ENCODE measurements at regions not wholly inside any gene's neighbourhood (a gene's known extent, or its start where the extent isn't known, plus 50 kb on each side); places are given as distances from the start of the nearest gene placed in this dataset.

DNA sequence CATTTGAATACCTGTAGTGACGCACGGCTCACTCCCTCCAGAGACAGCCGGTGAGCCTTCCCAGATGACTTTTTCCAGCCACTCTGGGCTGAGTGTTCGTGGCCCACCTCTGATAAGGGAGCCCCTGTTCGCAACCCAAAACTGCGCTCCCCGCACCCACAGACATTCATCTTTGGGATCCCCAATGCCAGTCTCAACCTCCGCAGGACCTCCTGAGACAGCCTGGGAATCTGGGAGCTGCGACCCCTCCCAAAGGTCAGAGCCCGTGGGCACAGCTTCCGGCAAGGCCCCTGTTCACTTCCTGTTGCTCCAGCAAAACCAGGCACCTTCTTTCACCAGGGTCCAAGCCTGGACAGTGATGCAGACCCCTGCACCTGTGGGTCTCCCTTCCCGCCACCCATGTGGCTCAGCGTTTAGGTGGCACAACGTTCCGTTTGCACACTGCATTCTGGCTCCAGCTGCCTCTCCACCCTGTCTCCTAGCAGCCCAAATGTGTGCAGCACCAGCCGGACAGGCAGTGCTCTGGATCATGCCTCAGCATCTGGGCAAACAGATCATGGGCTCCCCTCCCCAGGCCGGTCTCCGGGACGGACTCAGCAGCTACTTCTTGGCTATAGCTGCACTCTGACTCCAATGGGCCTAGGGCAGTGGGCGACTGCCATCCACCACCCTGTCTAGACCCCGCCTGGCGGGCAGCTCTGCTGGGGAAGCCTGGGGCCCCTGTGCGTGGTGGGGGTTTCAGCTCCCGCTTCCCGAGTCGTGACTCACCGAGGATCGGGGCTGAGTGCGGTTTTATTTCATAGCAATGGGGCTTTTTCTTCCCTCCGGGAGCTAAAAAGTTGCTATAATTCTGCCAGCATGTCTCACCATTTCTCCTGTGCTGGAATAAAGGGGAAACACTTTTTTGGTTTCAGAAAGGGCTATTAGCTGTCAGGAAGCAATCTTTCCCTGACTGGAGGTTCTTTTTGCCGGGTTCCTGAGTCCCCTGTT, 156.0 kb downstream of the OLFM1 start:
- Histone ChIP-seq H3K4me2 (ENCODE audit: control insufficient read depth, extremely low read depth, insufficient read depth, low read depth, low read length) (no peak overlapping the region), H3K4me3 (ENCODE audit: control insufficient read depth in 2 of 3, extremely low read depth in 1 of 3, insufficient read depth in 2 of 3, low read depth in 1 of 3, low read length in 3 of 3) (no peak overlapping the region), H3K36me3 (ENCODE audit: control insufficient read depth in 2 of 2, extremely low read depth in 1 of 2, insufficient read depth in 2 of 2, low read length in 2 of 2) (no peaks in the 10 kb centered on the region), H3K9me1 (ENCODE audit: control insufficient read depth, extremely low read depth, insufficient read depth, low read length) (no peaks in the 10 kb centered on the region), H3K9me3 (ENCODE audit: control insufficient read depth, low read depth, low read length) (no peaks in the 10 kb centered on the region), H3K79me2 (ENCODE audit: control insufficient read depth, insufficient read depth, low read length) (no peaks in the 10 kb centered on the region), H4K20me1 (ENCODE audit: control insufficient read depth, extremely low read depth, insufficient read depth, low read length) (no peaks in the 10 kb centered on the region), H3K27ac (ENCODE audit: control insufficient read depth, insufficient read depth, low read length) (no peak overlapping the region), H3K9ac (ENCODE audit: control insufficient read depth, extremely low read depth, insufficient read depth, low read length) (no peak overlapping the region), H3K27me3 (ENCODE audit: control insufficient read depth, extremely low read depth, insufficient read depth, low read length) (peaks cover 58% of the 10 kb centered on the region), H2AFZ (ENCODE audit: control insufficient read depth, low read length) (no peak overlapping the region), H3K4me1 (ENCODE audit: control insufficient read depth, extremely low read depth, insufficient read depth, low read length) (no peaks in the 10 kb centered on the region)
- FAIRE-seq: no peak
- DNase-seq (ENCODE audit: low read depth, low spot score): no peak
- dilution Hi-C loops (cut with MboI; ENCODE audit: extremely low pct_ligation_motif_present, low sequenced_read_pairs): no loop called here
- no peak for TF ChIP-seq CTCF (optimal IDR thresholded peaks at IDR 0.05 in 1 of 3, IDR thresholded peaks at IDR 0.05 in 1 of 3, conservative IDR thresholded peaks at IDR 0.05 in 1 of 3; ENCODE audit: extremely low read depth in 1 of 3, insufficient read depth in 2 of 3, low read length in 3 of 3)
- no peak for TF ChIP-seq EZH2 (IDR thresholded peaks at IDR 0.05; ENCODE audit: low read length)

DNA sequence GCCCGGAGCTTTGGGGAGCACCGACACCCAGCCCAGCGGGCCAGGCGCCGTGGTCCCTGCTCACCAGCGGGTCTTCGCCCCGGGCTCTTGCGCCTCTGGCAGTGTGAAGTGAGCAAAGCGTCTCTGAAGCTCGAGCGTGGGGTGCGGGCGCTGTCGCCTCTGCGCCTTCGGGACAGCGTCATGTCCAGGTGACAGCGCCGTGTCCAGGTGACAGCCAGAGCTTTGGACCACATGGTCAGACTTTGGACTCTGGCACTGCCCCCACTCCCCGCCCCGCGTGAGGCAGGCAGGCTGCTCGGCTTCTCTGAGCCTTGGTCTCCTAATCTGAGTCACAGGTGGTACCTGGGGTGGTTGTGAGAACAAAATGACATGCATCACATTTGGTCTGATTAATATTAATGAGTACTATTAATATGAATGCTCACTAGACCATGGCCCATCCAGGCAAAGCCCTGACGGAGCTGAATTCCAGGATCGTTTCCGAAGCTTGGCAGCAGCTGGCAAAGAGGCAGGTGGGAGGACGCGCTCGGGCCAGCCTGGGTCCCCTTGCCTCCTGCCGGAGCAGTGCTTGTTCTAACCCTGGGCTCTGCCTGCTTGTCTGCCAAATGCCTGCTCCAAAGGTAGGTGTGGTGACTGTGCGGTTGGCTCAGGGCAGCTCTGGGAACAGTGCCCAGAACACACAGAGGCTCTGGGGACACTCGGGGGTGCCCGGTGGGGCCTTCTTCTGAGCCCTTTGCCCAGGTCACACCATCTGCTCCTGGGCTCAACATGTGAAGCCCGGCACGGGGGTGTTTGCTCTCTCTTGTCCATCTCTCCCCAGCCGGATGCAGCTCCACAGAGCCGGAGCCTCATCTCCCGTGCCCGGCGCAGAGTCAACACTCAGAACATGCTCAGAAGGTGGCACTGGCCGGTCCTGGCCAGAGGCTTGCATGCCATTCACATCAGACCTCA, 157.1 kb downstream of the OLFM1 start:
- peaks cover 58% of the 10 kb centered on the region for H3K27me3 ChIP-seq (ENCODE audit: control insufficient read depth, extremely low read depth, insufficient read depth, low read length)
- no peaks in the 10 kb centered on the region for H3K79me2 ChIP-seq (ENCODE audit: control insufficient read depth, insufficient read depth, low read length)
- no peak overlapping the region for H3K27ac ChIP-seq (ENCODE audit: control insufficient read depth, insufficient read depth, low read length)
- dilution Hi-C loops (cut with MboI; ENCODE audit: extremely low pct_ligation_motif_present, low sequenced_read_pairs): no loop called here
- H4K20me1 ChIP-seq (ENCODE audit: control insufficient read depth, extremely low read depth, insufficient read depth, low read length): no peaks in the 10 kb centered on the region
- H3K9me1 ChIP-seq (ENCODE audit: control insufficient read depth, extremely low read depth, insufficient read depth, low read length): no peaks in the 10 kb centered on the region
- no peaks in the 10 kb centered on the region for H3K36me3 ChIP-seq (ENCODE audit: control insufficient read depth in 2 of 2, extremely low read depth in 1 of 2, insufficient read depth in 2 of 2, low read length in 2 of 2)
- H3K9me3 ChIP-seq (ENCODE audit: control insufficient read depth, low read depth, low read length): no peaks in the 10 kb centered on the region
- no peak overlapping the region for H3K4me3 ChIP-seq (ENCODE audit: control insufficient read depth in 2 of 3, extremely low read depth in 1 of 3, insufficient read depth in 2 of 3, low read depth in 1 of 3, low read length in 3 of 3)
- DNase-seq (ENCODE audit: low read depth, low spot score) (no peak), FAIRE-seq (no peak)
- TF ChIP-seq CTCF (optimal IDR thresholded peaks at IDR 0.05 in 1 of 3, IDR thresholded peaks at IDR 0.05 in 1 of 3, conservative IDR thresholded peaks at IDR 0.05 in 1 of 3; ENCODE audit: extremely low read depth in 1 of 3, insufficient read depth in 2 of 3, low read length in 3 of 3) (no peak), EZH2 (IDR thresholded peaks at IDR 0.05; ENCODE audit: low read length) (peak; percentile 35)
- no peak overlapping the region for H3K9ac ChIP-seq (ENCODE audit: control insufficient read depth, extremely low read depth, insufficient read depth, low read length)
- H3K4me2 ChIP-seq (ENCODE audit: control insufficient read depth, extremely low read depth, insufficient read depth, low read depth, low read length): no peak overlapping the region
- no peak overlapping the region for H2AFZ ChIP-seq (ENCODE audit: control insufficient read depth, low read length)
- no peaks in the 10 kb centered on the region for H3K4me1 ChIP-seq (ENCODE audit: control insufficient read depth, extremely low read depth, insufficient read depth, low read length)

Data from keratinocyte (primary cell).